GM12864 (cell line): ENCODE measurements at regions not wholly inside any gene's neighbourhood (a gene's known extent, or its start where the extent isn't known, plus 50 kb on each side); places are given as distances from the start of the nearest gene placed in this dataset.

Experiments
- DNase-seq: peaks from one replicate; pipeline ENCODE4 v3.0.0-alpha.2; 2011; ENCODE audit warnings: low read depth
- H3K4me3 ChIP-seq: 2 replicates; pipeline ENCODE4 v1.5.1; 2011; ENCODE audit warnings: mild to moderate bottlenecking, low read depth, low read length, control low read depth
- TF ChIP-seq, protein P1 (sequence below): IDR thresholded peaks from 2 replicates; pipeline ENCODE4 v1.5.1; 2011; ENCODE audit warnings: low read depth, mild to moderate bottlenecking, moderate library complexity, low read length, control low read depth, inconsistent platforms; ENCODE audit errors: missing control alignments

GRCh38 chr12:94767956-94768355 is 117.6 kb upstream of the TMCC3 start:
- no peak for DNase-seq
- TF ChIP-seq, protein P1, sequence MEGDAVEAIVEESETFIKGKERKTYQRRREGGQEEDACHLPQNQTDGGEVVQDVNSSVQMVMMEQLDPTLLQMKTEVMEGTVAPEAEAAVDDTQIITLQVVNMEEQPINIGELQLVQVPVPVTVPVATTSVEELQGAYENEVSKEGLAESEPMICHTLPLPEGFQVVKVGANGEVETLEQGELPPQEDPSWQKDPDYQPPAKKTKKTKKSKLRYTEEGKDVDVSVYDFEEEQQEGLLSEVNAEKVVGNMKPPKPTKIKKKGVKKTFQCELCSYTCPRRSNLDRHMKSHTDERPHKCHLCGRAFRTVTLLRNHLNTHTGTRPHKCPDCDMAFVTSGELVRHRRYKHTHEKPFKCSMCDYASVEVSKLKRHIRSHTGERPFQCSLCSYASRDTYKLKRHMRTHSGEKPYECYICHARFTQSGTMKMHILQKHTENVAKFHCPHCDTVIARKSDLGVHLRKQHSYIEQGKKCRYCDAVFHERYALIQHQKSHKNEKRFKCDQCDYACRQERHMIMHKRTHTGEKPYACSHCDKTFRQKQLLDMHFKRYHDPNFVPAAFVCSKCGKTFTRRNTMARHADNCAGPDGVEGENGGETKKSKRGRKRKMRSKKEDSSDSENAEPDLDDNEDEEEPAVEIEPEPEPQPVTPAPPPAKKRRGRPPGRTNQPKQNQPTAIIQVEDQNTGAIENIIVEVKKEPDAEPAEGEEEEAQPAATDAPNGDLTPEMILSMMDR, result no peak
- H3K4me3 ChIP-seq, result no peak overlapping the region; the same call in 1 of the 2 replicates

DNA sequence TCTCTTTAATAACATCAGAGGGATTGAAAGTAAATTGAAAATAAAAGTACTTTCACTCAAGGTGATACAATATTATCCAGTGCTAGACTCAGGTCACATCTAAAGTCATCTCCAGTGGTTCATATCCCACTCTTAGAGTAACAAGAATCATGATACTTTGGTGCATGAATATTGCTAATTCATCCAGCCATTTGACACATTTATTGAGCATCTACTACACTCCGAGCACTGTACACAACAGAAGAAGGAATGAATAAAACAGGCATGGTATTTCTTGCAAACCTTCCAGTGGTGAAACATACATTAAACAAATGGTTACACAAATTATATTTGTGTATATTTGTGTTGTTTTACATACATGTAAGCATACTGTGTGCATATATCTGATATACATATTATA is 116.0 kb upstream of the TMCC3 start:
- TF ChIP-seq, protein P1, result no peak
- DNase-seq, result no peak
- H3K4me3 ChIP-seq, result no peak overlapping the region

GRCh38 chr12:94763462-94763861 is 113.1 kb upstream of the TMCC3 start:
- H3K4me3 ChIP-seq, result no peak overlapping the region
- TF ChIP-seq, protein P1, result no peak
- DNase-seq, result no peak

GRCh38 chr12:94762943-94763342 is 112.6 kb upstream of the TMCC3 start:
- no peak overlapping the region for H3K4me3 ChIP-seq
- DNase-seq, result no peak
- TF ChIP-seq, protein P1, result no peak

DNA sequence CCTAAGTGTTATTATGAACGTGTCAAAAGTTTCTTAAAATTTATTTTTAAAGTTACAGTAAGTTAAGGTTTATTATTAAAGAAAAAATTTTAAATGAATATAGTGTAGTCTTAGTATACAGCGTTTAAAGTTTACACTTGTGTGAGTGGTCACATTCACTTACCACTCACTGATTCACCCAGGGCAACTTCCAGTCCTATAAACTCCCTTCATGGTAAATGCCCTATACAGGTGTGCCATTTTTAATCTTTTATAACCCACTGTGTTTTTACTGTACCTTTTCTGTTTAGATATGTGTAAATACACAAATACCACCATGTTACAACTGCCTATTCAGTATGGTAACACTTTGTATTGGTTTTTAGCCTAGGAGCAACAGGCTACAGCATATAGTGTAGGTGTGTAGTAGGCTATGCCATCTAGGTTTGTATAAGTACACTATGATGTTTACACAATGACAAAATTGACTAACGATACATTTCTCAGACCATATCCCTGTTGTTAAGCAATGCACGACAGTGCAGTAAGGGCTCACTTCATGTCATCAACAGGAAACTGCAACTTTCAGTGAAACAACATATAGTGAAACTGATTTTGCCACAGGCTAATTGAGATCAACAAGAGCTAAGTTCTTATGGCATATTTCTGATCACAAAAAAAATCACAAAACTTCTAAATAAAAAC is 112.0 kb upstream of the TMCC3 start:
- peak; percentile 73 for DNase-seq
- H3K4me3 ChIP-seq, result no peak overlapping the region
- TF ChIP-seq, protein P1, result no peak

GRCh38 chr12:94761559-94761958 is 111.2 kb upstream of the TMCC3 start:
- DNase-seq, result no peak
- no peak overlapping the region for H3K4me3 ChIP-seq
- TF ChIP-seq, protein P1, result no peak

DNA sequence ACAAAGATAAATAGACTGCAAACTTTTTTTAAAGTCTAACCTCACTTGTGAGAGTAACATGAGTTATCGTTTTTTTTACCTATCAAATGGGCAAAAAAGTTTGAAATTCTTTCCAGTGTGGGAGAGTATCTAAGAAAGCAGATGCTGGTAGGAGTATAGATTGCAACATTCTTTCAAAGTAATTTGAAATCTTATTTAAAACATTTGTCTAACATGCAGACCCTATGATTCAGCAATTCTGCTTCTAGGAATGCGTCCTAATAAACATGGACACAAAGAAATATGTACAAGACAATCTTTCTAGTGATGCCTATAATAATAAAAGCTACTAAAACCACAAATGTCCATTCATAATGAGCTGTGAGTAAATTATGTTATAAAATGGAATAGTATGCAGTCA is 110.4 kb upstream of the TMCC3 start:
- DNase-seq, result no peak
- H3K4me3 ChIP-seq, result no peak overlapping the region
- TF ChIP-seq, protein P1, result no peak
